H9 (cell line): ENCODE measurements at regions not wholly inside any gene's neighbourhood (a gene's known extent, or its start where the extent isn't known, plus 50 kb on each side); places are given as distances from the start of the nearest gene placed in this dataset.

Experiments
- DNase-seq: peaks from one replicate; pipeline ENCODE4 v3.0.0-alpha.2; 2017
- H2AFZ ChIP-seq: one replicate; pipeline ENCODE4 v1.6.1; 2013; ENCODE audit warnings: mild to moderate bottlenecking, low read length, control low read depth, moderate library complexity
- H2AK5ac ChIP-seq: 2 replicates; pipeline ENCODE4 v1.6.1; 2013; ENCODE audit warnings: low read length, control low read depth, mixed read lengths; ENCODE audit not compliant: insufficient read length
- H2BK120ac ChIP-seq: one replicate; pipeline ENCODE4 v1.6.1; 2013; ENCODE audit warnings: low read depth, mild to moderate bottlenecking, low read length, control low read depth, inconsistent platforms; ENCODE audit not compliant: poor library complexity, severe bottlenecking
- H2BK12ac ChIP-seq: 2 replicates; pipeline ENCODE4 v1.6.1; 2013; ENCODE audit warnings: low read length, control low read depth, mixed read lengths, low read depth; ENCODE audit not compliant: insufficient read length
- H2BK15ac ChIP-seq: 2 replicates; pipeline ENCODE4 v1.6.1; 2013; ENCODE audit warnings: low read depth, low read length, control low read depth
- H2BK20ac ChIP-seq: one replicate; pipeline ENCODE4 v1.6.1; 2013; ENCODE audit warnings: low read depth, mild to moderate bottlenecking, low read length, control low read depth, inconsistent platforms; ENCODE audit not compliant: poor library complexity, severe bottlenecking
- H2BK5ac ChIP-seq: 2 replicates; pipeline ENCODE4 v1.6.1; 2013; ENCODE audit warnings: low read length, control low read depth, mixed read lengths; ENCODE audit not compliant: insufficient read length
- H3K14ac ChIP-seq: 2 replicates; pipeline ENCODE4 v1.6.1; 2013; ENCODE audit warnings: low read length, control low read depth; ENCODE audit not compliant: insufficient read depth
- H3K18ac ChIP-seq: 2 replicates; pipeline ENCODE4 v1.6.1; 2013; ENCODE audit warnings: low read depth, mild to moderate bottlenecking, mixed read lengths, low read length, control low read depth; ENCODE audit not compliant: insufficient read length
- H3K23ac ChIP-seq: 2 replicates; pipeline ENCODE4 v1.6.1; 2013; ENCODE audit warnings: low read length, control low read depth, mixed read lengths, low read depth; ENCODE audit not compliant: insufficient read length
- H3K23me2 ChIP-seq: 2 replicates; pipeline ENCODE4 v1.6.1; 2013; ENCODE audit warnings: low read depth, mild to moderate bottlenecking, mixed read lengths, low read length, control low read depth; ENCODE audit not compliant: insufficient read length, poor library complexity, severe bottlenecking
- H3K27ac ChIP-seq: 2 replicates; pipeline ENCODE4 v1.5.1; 2013; ENCODE audit warnings: low read length, control low read depth, mixed read lengths, low read depth; ENCODE audit not compliant: insufficient read length
- H3K27me3 ChIP-seq: 2 replicates; pipeline ENCODE4 v1.6.1; 2013; ENCODE audit warnings: low read length, control low read depth, inconsistent platforms; ENCODE audit not compliant: insufficient read depth
- H3K4ac ChIP-seq: 2 replicates; pipeline ENCODE4 v1.6.1; 2013; ENCODE audit warnings: low read depth, mild to moderate bottlenecking, control low read depth, inconsistent platforms, low read length, moderate library complexity
- H3K4me1 ChIP-seq: 2 replicates; pipeline ENCODE4 v1.6.1; 2013; ENCODE audit warnings: low read length, control low read depth, inconsistent platforms; ENCODE audit not compliant: insufficient read depth
- H3K4me2 ChIP-seq: 2 replicates; pipeline ENCODE4 v1.6.1; 2013; ENCODE audit warnings: low read length, control low read depth, mixed read lengths; ENCODE audit not compliant: insufficient read length, insufficient read depth
- H3K56ac ChIP-seq: 2 replicates; pipeline ENCODE4 v1.6.1; 2013; ENCODE audit warnings: low read depth, mild to moderate bottlenecking, mixed read lengths, low read length, control low read depth; ENCODE audit not compliant: insufficient read length
- H3K79me1 ChIP-seq: 2 replicates; pipeline ENCODE4 v1.6.1; 2013; ENCODE audit warnings: low read depth, mild to moderate bottlenecking, moderate library complexity, low read length, control low read depth, inconsistent platforms; ENCODE audit not compliant: insufficient read depth, poor library complexity, severe bottlenecking
- H3K79me2 ChIP-seq: 2 replicates; pipeline ENCODE4 v1.6.1; 2013; ENCODE audit warnings: low read length, control low read depth, inconsistent platforms; ENCODE audit not compliant: insufficient read depth
- H3K9ac ChIP-seq: 2 replicates; pipeline ENCODE4 v1.6.1; 2013; ENCODE audit warnings: low read length, control low read depth, mixed read lengths; ENCODE audit not compliant: insufficient read length; ENCODE audit errors: extremely low read depth
- H3K9me3 ChIP-seq: one replicate; pipeline ENCODE4 v1.6.1; 2013; ENCODE audit warnings: low read depth, low read length, inconsistent platforms; ENCODE audit not compliant: control insufficient read depth
- H3T11ph ChIP-seq: one replicate; pipeline ENCODE4 v1.6.1; 2013; ENCODE audit warnings: mild to moderate bottlenecking, low read length, control low read depth, inconsistent platforms
- H4K20me1 ChIP-seq: one replicate; pipeline ENCODE4 v1.6.1; 2013; ENCODE audit not compliant: control insufficient read depth, insufficient read length, insufficient read depth
- H4K5ac ChIP-seq: 2 replicates; pipeline ENCODE4 v1.6.1; 2013; ENCODE audit warnings: low read depth, mild to moderate bottlenecking, mixed read lengths, low read length, control low read depth; ENCODE audit not compliant: insufficient read length
- H4K8ac ChIP-seq: replicated peaks from 2 replicates; pipeline ENCODE4 v1.6.1; 2013; ENCODE audit warnings: low read length, control low read depth, mixed read lengths, low read depth; ENCODE audit not compliant: insufficient read length
- H4K91ac ChIP-seq: 2 replicates; pipeline ENCODE4 v1.6.1; 2013; ENCODE audit warnings: low read depth, mild to moderate bottlenecking, moderate library complexity, mixed read lengths, low read length, control low read depth; ENCODE audit not compliant: insufficient read length
- H3K27ac Mint-ChIP-seq, 3 experiments: 2 replicates in 2 of 3; 3 replicates in 1 of 3; pipeline ENCODE4 v1.8.0; 2020 to 2021; ENCODE audit warnings: mixed read lengths in 3 of 3, mild to moderate bottlenecking in 1 of 3, moderate library complexity in 1 of 3
- H3K27me3 Mint-ChIP-seq: 2 replicates; pipeline ENCODE4 v1.8.0; 2021; ENCODE audit warnings: low read depth, mild to moderate bottlenecking, moderate library complexity, mixed read lengths
- H3K36me3 Mint-ChIP-seq, 3 experiments: 2 replicates in 2 of 3; 3 replicates in 1 of 3; pipeline ENCODE4 v1.8.0; 2020 to 2021; ENCODE audit warnings: low read depth in 3 of 3, mixed read lengths in 3 of 3; ENCODE audit not compliant: insufficient read depth in 1 of 3
- H3K4me1 Mint-ChIP-seq, 2 experiments: 2 replicates each; pipeline ENCODE4 v1.8.0; 2020; ENCODE audit warnings: mixed read lengths in 2 of 2
- H3K4me3 Mint-ChIP-seq, 2 experiments: 2 replicates in 1 of 2; 3 replicates in 1 of 2; pipeline ENCODE4 v1.8.0; 2020 to 2021; ENCODE audit warnings: mild to moderate bottlenecking in 2 of 2, mixed read lengths in 2 of 2, moderate library complexity in 1 of 2
- H3K9me3 Mint-ChIP-seq, 2 experiments: 2 replicates in 1 of 2; 3 replicates in 1 of 2; pipeline ENCODE4 v1.8.0; 2020; ENCODE audit warnings: mild to moderate bottlenecking in 2 of 2, mixed read lengths in 2 of 2, moderate library complexity in 1 of 2
- CTCF ChIP-seq: fragments of 200-600 bp; sonication (generic); conservative IDR thresholded peaks from 3 replicates; pipeline ENCODE4 v1.8.0; 2021; ENCODE audit warnings: antibody characterized with exemption, mild to moderate bottlenecking
- WGBS: extraction: QIAGEN DNeasy Blood & Tissue Kit; methylation state at CpG from one replicate; pipeline ENCODE4 v1.1.7; 2013; ENCODE audit warnings: missing lambda C conversion rate, low lambda C conversion rate, mixed read lengths; ENCODE audit not compliant: insufficient read length; ENCODE audit errors: extremely low coverage; 5-methylcytosine and 5-hydroxymethylcytosine counted together

- no peak overlapping the region for H2BK20ac ChIP-seq
- H2BK15ac ChIP-seq, result no peak overlapping the region
- Mint-ChIP-seq H3K4me3 (no peak overlapping the region), H3K9me3 (peaks cover 2% of the 10 kb centered on the region in 2 experiments; a peak in 3 of 5 replicates), H3K27me3 (no peaks in the 10 kb centered on the region; the same call in 1 of the 2 replicates), H3K27ac (no peak overlapping the region), H3K36me3 (peaks cover 2% of the 10 kb centered on the region in 3 experiments; a peak in 2 of 7 replicates), H3K4me1 (peaks cover 28 to 29% of the 10 kb centered on the region in 2 experiments)
- no peak for DNase-seq
- no peak overlapping the region for H3K56ac ChIP-seq
- no peak overlapping the region for H3K27ac ChIP-seq
- no peak overlapping the region for H3K23ac ChIP-seq
- no peak overlapping the region for H4K91ac ChIP-seq
- no peaks in the 10 kb centered on the region for H3K23me2 ChIP-seq
- no peaks in the 10 kb centered on the region for H3K79me1 ChIP-seq
- H3K4me2 ChIP-seq, result no peak overlapping the region
- no CpG with 5 or more reads among the region's 3 CpGs for WGBS
- H3T11ph ChIP-seq, result no peak overlapping the region
- H3K4ac ChIP-seq, result no peak overlapping the region
- H2AFZ ChIP-seq, result no peak overlapping the region
- H3K9me3 ChIP-seq, result no peaks in the 10 kb centered on the region
- H2BK120ac ChIP-seq, result no peak overlapping the region
- no peaks in the 10 kb centered on the region for H3K27me3 ChIP-seq
- no peak overlapping the region for H3K9ac ChIP-seq
- no peak overlapping the region for H2AK5ac ChIP-seq
- no peak overlapping the region for H4K5ac ChIP-seq
- H2BK5ac ChIP-seq, result no peak overlapping the region
- H2BK12ac ChIP-seq, result no peak overlapping the region
- no peak overlapping the region for H4K8ac ChIP-seq
- peaks cover 6% of the 10 kb centered on the region; the same call in 1 of the 2 replicates for H3K4me1 ChIP-seq
- H3K14ac ChIP-seq, result no peak overlapping the region
- TF ChIP-seq CTCF, result no peak
- H4K20me1 ChIP-seq, result no peaks in the 10 kb centered on the region
- no peak overlapping the region for H3K18ac ChIP-seq
- H3K79me2 ChIP-seq, result no peaks in the 10 kb centered on the region
Observed at GRCh38 chr7:51367614-51367968, 51.0 kb upstream of the COBL start.
